ENCODE measurements at regions not wholly inside any gene's neighbourhood (a gene's known extent, or its start where the extent isn't known, plus 50 kb on each side); places are given as distances from the start of the nearest gene placed in this dataset.
"Not testable (repeated sequence)": the region's sequence is repeated elsewhere in the genome, so short reads cannot be mapped to it uniquely, and the experiment has no call there.

- FAIRE-seq, result no peak
Measured at GRCh38 chr10:10662716-10663408, 354.8 kb upstream of the CELF2 start.

DNA sequence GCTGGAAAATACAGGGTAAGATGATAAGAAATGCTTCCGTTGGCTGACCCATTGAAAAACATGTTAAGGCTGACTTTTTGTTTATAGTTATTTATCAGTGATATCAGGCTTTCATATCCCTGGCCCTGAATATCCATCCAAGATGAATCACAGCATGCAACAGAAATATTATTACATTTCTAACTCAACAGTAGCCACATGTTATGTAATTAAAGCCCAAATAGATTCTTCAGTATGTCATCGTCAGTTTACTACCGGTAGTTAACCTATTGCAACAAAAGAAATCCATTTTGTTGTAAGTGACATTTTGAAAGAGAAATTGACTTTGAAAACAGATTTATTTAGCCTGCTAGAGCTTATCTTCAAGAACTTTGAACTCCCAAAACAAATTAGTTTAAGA, 354.1 kb upstream of the CELF2 start:
- FAIRE-seq, result no peak

GRCh38 chr10:10665750-10666149, 351.9 kb upstream of the CELF2 start:
- no peak for FAIRE-seq

DNA sequence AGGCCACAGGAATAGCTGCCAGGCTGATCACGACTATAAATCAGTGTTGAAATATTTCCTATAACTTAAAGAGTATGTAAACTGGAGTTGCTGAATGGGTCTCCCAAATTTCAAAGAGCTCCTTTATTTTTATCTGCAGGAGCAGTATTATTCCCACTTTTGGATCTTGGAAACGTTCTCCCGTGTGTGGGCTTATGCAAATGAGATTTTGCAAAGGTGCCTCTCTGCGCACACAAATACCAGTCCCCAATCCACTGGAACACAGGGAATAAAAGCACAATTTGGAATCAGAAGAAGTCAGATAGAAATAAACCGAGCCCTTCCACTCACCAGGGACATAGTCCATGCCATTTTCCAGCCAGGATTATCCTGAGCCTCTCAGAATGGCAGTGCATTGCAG, 350.2 kb upstream of the CELF2 start:
- no peak for FAIRE-seq

DNA sequence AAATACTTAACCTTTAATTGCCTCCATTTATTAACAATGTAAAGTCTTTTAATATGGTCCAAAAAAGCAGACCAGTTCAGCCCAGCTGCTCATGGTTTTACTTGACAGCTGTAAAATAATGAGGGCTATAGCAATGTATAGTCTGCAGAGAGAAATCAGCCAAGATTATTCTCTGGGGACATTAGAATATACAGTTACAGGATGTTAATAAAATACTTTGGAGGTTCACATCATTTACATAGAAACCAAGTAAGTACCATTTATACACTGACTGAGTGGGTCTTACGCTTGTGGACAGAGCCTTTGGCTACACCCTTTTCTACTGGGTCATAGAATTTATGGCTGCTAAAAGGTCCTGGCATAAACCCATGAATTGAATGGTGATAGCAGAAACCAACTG, 340.7 kb upstream of the CELF2 start:
- no peak for FAIRE-seq

DNA sequence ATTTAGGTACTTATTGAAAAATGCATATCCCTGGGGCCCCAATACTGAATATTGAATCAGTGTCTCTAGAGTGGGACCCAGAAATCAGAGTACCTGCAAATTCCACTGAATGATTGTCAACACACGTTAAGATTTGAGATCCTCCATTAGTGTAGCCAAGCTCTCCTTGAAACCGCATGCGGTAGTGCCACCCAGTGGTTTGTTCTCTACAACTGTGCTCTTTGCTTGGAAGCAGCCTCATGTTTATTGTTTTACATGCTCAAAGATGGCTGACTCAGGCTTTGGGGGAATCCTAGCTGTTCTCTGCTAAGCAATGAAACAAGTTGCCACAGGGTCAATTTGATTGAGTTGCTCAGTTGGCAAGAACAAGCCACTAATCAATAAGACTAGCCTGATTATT, 340.2 kb upstream of the CELF2 start:
- FAIRE-seq, result no peak

- no peak for FAIRE-seq
Measured at GRCh38 chr10:10680496-10680895, 337.2 kb upstream of the CELF2 start.

DNA sequence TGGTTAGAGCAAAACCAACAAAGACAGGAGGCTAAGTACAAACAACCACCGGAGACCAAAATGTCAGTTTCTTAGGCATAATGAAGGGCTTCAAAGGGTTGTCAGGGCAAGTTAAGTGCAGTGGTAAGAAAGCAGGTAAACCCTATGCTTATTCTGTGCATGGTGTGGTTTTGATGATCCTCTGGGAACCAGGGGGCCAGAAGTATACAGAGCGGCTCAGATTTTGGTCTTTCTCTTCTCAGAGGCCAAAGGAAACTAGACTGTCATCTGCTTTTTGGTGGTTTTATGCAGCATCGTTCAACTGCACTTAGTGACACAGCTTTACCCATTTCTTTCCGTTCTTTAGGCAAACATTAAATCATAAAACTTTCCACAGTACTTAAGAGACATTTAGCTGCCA, 332.7 kb upstream of the CELF2 start:
- FAIRE-seq, result no peak

GRCh38 chr10:10685566-10685965, 332.1 kb upstream of the CELF2 start:
- no peak for FAIRE-seq

- no peak for FAIRE-seq
Measured at GRCh38 chr10:10687751-10688150, 329.9 kb upstream of the CELF2 start.

DNA sequence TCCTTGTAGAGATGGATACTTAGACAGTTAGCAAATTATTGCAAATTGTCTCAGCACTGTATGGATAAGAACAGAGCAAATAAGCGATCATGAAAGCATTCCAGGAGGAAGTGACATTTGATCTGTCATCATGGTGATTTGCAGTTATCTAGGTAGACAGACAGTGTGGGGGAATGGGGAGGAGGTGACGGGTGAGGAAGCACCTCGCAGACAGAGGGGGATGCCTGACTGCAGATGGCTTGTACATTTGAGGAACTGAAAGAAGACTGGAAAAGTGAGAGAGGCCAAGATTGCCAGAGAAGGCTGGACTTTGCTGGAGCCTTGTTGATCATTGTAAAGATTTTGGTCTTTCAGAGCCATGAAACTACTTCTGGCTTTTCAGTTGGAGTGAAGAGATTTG, 318.2 kb upstream of the CELF2 start:
- no peak for FAIRE-seq

GRCh38 chr10:10701084-10701611, 316.5 kb upstream of the CELF2 start:
- FAIRE-seq, result no peak

DNA sequence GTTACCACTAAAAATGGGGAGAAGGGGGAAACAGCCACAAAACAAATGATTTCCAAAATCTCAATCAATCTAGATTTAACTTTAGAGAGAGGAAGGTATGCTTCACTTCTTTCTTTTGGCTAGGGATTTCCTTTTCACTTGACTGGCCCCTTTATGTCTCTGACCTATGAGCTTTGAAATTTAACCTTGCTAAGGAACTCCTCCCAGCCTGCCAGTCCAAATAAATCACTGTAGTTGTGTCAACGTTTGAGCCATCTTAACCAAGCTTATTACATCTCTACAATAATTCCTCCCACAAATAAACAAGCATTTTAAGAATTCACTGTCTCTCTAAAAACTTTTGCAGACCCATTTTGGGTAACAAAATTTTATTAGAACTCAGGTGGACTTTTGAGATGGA, 315.5 kb upstream of the CELF2 start:
- FAIRE-seq, result no peak

DNA sequence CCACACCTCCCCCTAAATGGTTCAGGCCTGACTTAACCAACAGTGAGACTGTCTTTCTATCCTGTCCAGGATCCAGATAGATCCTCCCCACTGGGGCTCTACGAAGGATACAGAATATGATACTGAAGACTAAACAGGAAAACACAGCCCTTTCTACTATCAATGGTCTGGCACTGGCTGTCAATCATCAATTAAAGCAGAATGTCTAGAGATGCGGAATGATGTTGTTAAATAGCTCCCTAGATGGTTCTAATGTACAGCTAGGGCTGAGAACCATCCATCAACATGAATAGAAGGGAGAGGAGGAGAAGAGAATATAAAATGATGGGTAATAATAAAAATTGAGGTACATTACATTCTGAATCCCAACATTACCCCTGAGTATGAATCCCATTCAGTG, 314.3 kb upstream of the CELF2 start:
- no peak for FAIRE-seq

- FAIRE-seq, result no peak
Measured at GRCh38 chr10:10712155-10712704, 305.4 kb upstream of the CELF2 start.

DNA sequence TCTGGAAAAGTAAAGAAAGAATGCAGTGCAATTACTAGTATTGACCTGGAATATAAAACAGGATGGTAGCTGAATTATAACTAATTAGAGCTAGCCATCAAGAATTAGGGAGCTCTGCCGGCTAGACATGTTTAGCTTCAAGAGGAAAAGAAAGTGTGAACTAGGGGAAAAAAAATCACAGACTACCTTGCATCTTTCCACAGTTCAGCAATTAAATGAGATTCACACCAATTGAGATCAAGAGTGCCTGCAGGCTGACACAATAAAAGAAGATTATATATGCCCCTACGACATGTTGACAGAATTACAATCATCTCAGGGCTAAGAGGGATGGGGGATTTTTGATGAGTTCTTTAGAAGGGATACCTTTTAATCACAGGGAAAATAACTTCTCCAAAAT, 303.3 kb upstream of the CELF2 start:
- FAIRE-seq, result no peak

- FAIRE-seq, result no peak
Measured at GRCh38 chr10:10716972-10717371, 300.7 kb upstream of the CELF2 start.

DNA sequence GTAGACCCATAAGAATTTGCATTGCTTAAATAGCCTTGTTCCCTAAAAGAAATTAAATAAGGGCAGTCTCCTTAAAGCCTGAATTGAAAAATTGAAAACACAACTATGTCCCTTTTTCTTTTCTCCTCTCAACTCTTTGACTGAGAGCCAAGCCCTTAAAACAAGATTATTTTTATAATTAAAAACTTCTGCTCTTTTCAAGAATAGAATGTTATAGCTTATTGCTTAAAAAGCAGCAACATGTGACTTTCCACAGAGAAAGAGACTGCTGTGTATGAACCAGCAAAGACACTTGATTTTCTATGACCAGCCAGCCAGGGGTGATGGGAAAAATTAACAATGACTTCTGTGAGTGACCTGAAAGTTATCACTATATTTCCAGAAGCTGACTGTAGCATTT, 295.2 kb upstream of the CELF2 start:
- no peak for FAIRE-seq

- no peak for FAIRE-seq
Measured at GRCh38 chr10:10725196-10725595, 292.5 kb upstream of the CELF2 start.

GRCh38 chr10:10726101-10726500, 291.6 kb upstream of the CELF2 start:
- FAIRE-seq, result no peak

GRCh38 chr10:10727411-10727810, 290.3 kb upstream of the CELF2 start:
- not testable (repeated sequence) for FAIRE-seq

DNA sequence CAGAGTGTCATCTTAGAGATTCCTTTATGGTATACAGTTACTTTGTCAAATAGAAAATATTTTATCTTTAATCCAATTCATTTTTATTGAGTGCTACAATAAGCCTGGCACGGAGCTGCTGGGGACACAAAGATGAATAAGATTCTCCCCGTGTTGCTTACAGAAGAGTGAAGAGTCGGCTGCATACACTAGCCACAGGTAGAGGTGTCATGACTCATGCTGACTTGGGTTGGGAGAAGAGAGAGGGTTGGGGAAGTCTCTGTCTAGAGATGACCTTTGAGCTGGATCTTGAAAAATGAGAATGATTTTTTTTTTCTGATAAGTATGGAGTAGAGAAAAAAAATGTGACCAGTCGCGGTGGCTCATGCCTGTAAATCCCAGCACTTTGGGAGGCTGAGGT, 289.9 kb upstream of the CELF2 start:
- no peak for FAIRE-seq

DNA sequence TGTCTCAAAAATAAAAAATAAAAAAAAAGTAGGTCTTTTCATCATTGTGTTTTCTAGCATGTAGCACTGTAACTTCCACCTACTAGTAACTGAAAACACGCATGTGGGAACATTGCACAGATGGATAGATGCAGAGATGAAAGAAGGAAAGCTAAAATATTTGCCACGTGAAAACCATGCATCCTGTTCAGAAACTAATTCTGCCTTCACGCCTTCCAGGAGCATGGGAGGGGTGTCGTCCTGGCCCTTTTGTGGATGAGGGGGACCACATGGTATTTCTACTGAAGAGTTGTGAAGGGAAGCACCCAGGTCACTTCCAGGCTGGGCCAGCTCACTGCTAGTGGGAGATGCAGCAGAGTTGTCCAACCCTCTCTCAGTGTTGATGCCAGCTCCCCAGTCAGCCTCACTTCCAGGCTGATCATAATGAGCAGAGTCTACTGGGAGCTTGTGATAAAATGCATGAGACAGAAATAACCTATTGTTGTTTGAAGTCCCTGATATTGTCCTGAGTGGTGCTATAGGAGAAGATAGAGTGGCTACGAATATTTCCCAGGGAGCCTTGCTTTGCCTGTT, 287.1 kb upstream of the CELF2 start:
- FAIRE-seq, result no peak

DNA sequence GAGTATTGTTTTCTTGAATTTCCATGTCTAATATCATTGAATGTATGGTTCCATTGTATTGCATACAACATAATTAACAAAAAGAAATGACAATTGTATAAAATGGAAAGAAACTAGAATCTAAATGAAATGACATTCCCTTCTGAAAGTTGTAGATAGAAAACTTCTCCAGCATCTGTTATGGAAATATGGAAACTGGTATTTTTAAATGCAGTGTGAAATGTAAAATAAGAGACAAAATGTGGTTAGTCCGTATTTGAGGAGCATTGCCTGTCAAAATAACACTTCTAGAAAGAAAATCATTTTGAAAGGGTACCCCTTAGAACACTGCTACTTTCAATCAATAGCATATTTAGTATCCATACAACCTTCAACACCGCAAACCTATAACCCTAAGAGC, 286.3 kb upstream of the CELF2 start:
- no peak for FAIRE-seq

All from G401.6 (cell line).